Skeletal muscle tissue (tissue), 3 donors: ENCODE measurements at regions not wholly inside any gene's neighbourhood (a gene's known extent, or its start where the extent isn't known, plus 50 kb on each side); places are given as distances from the start of the nearest gene placed in this dataset.

ENCODE experiments used
- H3K27ac ChIP-seq: one replicate; pipeline ENCODE4 v1.7.0; 2013; ENCODE audit warnings: mild to moderate bottlenecking, low read depth, low read length, inconsistent platforms
- H3K27me3 ChIP-seq, 3 donors: one replicate each; pipeline ENCODE4 v1.7.0; 2013; ENCODE audit warnings: low read length in 3 of 3; ENCODE audit not compliant: control insufficient read depth in 3 of 3, insufficient read depth in 3 of 3
- H3K36me3 ChIP-seq, 3 donors: one replicate each; pipeline ENCODE4 v1.7.0; 2013; ENCODE audit warnings: low read length in 3 of 3; ENCODE audit not compliant: control insufficient read depth in 3 of 3, insufficient read depth in 3 of 3
- H3K4me1 ChIP-seq, 3 donors: one replicate each; pipeline ENCODE4 v1.7.0; 2013; ENCODE audit warnings: low read length in 3 of 3, mild to moderate bottlenecking in 3 of 3; ENCODE audit not compliant: control insufficient read depth in 3 of 3, insufficient read depth in 3 of 3
- H3K4me3 ChIP-seq, 3 donors: one replicate each; pipeline ENCODE4 v1.7.0; 2013; ENCODE audit warnings: low read length in 3 of 3
- H3K9ac ChIP-seq, 3 donors: one replicate each; pipeline ENCODE4 v1.7.0; 2013; ENCODE audit warnings: low read length in 3 of 3, mild to moderate bottlenecking in 3 of 3, moderate library complexity in 2 of 3, low read depth in 1 of 3
- H3K9me3 ChIP-seq, 3 donors: one replicate each; pipeline ENCODE4 v1.7.0; 2013; ENCODE audit warnings: low read length in 3 of 3; ENCODE audit not compliant: control insufficient read depth in 3 of 3
- donor health status: Osteomylitis.

GRCh38 chr5:61621202-61621650, 289.2 kb downstream of the ZSWIM6 start:
- no peak overlapping the region for H3K4me3 ChIP-seq
- H3K27me3 ChIP-seq: no peaks in the 10 kb centered on the region
- no peaks in the 10 kb centered on the region for H3K36me3 ChIP-seq
- H3K4me1 ChIP-seq: peaks cover 23 to 29% (median 26%) of the 10 kb centered on the region in 3 donors
- H3K9ac ChIP-seq: no peak overlapping the region
- H3K27ac ChIP-seq: no peak overlapping the region
- no peaks in the 10 kb centered on the region for H3K9me3 ChIP-seq

- H3K27ac ChIP-seq: no peak overlapping the region
- peaks cover 23 to 29% (median 26%) of the 10 kb centered on the region in 3 donors for H3K4me1 ChIP-seq
- H3K9me3 ChIP-seq: no peaks in the 10 kb centered on the region
- H3K36me3 ChIP-seq: no peaks in the 10 kb centered on the region
- no peaks in the 10 kb centered on the region for H3K27me3 ChIP-seq
- H3K9ac ChIP-seq: no peak overlapping the region
- no peak overlapping the region for H3K4me3 ChIP-seq
Measured at GRCh38 chr5:61622156-61622555, 290.1 kb downstream of the ZSWIM6 start.

DNA sequence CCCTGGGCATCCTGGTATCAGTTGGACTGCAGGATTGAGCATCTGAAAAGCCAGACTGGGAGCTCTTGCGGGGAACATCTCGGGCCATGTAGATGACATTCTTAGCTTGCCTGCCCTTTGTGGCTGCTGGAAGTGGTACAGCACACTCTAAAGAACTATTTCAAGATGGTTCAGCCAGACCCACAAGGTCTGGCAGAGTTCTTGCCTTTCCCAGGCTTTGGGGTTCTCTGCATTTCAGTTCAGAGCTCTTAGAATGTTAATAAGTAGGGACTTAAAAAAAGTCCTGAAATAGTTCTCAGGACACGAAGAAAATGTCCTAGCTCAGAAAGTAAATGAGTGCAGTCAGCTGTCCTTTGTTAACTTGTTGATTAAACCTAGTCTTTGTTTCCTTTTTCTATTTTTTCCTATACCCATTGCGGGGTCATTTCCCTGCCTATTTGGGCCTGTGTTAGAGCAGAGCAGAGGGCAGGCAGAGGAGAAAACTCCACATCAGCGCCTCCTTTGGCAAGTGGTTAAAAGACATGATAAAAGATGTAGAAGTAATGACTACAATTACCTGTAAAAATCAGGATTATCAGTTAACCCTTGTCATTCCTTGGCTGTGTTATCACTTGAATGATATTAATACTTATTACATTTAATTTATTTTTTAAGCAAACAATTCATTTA, 291.5 kb downstream of the ZSWIM6 start:
- no peak overlapping the region for H3K27ac ChIP-seq
- peaks cover 23 to 29% (median 26%) of the 10 kb centered on the region in 3 donors for H3K4me1 ChIP-seq
- no peaks in the 10 kb centered on the region for H3K36me3 ChIP-seq
- no peaks in the 10 kb centered on the region for H3K9me3 ChIP-seq
- no peaks in the 10 kb centered on the region for H3K27me3 ChIP-seq
- no peak overlapping the region for H3K9ac ChIP-seq
- no peak overlapping the region for H3K4me3 ChIP-seq

- peaks cover 17 to 21% (median 19%) of the 10 kb centered on the region in 3 donors for H3K4me1 ChIP-seq
- no peak overlapping the region for H3K4me3 ChIP-seq
- H3K27ac ChIP-seq: no peak overlapping the region
- H3K9ac ChIP-seq: peak overlapping the region in 1 of 3 donors; percentile 79
- no peaks in the 10 kb centered on the region for H3K9me3 ChIP-seq
- no peaks in the 10 kb centered on the region for H3K36me3 ChIP-seq
- H3K27me3 ChIP-seq: no peaks in the 10 kb centered on the region
Measured at GRCh38 chr5:61624553-61625136, 292.6 kb downstream of the ZSWIM6 start.

- H3K9me3 ChIP-seq: no peaks in the 10 kb centered on the region
- H3K36me3 ChIP-seq: no peaks in the 10 kb centered on the region
- H3K27me3 ChIP-seq: no peaks in the 10 kb centered on the region
- peak overlapping the region; percentile 54 to 79 (median 64) for H3K9ac ChIP-seq
- H3K4me1 ChIP-seq: peaks cover 13 to 16% (median 14%) of the 10 kb centered on the region in 3 donors
- H3K4me3 ChIP-seq: peak overlapping the region; percentile 46 to 65 (median 59)
- H3K27ac ChIP-seq: no peak overlapping the region
Measured at GRCh38 chr5:61625137-61625561, 293.1 kb downstream of the ZSWIM6 start.

DNA sequence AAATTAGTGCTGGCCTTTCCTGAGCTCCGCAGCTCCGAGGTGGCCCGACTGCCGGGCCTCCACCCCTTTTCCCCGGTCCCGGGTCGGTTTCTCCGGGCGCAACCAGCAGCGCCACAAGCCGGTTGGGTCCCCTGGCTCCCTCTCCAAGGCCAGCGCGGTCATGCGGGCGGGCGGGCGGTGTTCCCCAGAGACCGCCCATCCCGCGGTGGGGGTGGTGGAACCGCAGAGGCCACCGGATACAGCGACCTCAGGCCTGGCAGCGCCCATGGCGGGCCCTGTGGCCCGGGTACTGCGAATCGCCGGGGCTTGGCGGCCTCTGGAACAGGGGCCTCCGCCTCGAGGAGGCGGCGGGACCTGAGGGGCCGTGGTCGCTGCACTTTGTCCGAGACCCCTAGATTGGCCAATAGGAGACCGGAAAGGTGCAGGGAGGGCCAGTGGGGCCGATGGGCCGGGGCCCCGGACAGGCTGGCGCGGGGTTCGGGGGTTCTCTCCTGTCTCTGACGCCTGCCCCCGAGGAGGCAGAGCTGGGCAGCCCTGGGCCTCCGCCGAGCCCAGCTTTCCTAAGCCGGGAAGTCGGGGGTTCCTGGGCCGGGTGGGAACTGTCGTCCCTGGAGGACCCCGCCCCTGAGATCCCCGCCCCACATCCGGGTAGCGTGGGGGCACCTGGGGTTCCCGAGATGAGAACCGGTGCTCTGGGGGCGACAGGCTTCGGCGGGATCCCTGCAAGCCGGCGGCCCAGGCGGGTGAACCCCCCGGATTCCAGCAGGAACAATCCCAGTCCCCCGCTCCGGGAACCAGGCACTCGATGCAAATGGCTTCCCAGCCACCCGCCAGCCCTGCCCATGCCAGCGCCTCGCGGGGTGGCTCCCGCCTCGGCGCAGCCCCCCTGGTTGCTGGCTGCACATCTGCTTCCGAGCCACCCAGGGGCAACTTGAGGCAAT, 293.9 kb downstream of the ZSWIM6 start:
- peaks cover 6 to 13% (median 6%) of the 10 kb centered on the region in 3 donors for H3K4me1 ChIP-seq
- H3K27me3 ChIP-seq: no peaks in the 10 kb centered on the region
- H3K9ac ChIP-seq: peak overlapping the region; percentile 54 to 79 (median 64)
- H3K36me3 ChIP-seq: no peaks in the 10 kb centered on the region
- no peaks in the 10 kb centered on the region for H3K9me3 ChIP-seq
- H3K4me3 ChIP-seq: peak overlapping the region; percentile 46 to 65 (median 59)
- no peak overlapping the region for H3K27ac ChIP-seq

DNA sequence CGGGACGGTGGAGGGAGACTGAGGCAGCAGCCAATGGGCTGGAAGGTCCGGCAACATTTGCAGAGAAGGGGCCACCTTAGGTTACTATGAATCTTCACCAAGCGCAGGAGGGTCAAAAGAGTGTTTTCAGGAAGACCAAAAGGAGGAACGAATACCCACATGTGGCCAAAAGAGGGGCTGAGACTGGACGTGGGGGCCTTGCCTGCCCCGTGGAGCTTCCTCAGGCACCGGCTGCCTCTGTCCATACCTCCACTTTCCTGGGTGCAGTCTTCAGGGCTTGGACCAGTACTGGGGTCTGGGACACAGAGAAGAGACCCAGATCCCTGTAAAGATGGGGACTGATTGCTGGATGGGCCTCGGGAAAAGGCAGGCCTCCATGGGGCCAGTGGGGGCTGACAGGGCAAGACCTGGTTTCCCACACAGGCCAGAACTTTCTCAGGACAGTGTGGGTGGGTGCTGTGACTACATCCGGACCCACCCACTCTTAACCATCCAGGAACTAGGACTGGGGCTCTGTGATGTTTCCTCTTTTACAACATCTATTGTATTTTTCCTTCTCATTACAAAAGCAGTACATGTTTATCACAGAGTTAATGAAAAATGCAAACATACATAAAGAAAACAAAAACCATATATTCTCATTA, 294.7 kb downstream of the ZSWIM6 start:
- Histone ChIP-seq H3K9me3 (no peaks in the 10 kb centered on the region), H3K4me1 (peaks cover 5 to 14% (median 10%) of the 10 kb centered on the region in 3 donors), H3K9ac (no peak overlapping the region), H3K4me3 (peak overlapping the region in 1 of 3 donors; percentile 59), H3K27me3 (no peaks in the 10 kb centered on the region), H3K27ac (no peak overlapping the region), H3K36me3 (no peaks in the 10 kb centered on the region)

DNA sequence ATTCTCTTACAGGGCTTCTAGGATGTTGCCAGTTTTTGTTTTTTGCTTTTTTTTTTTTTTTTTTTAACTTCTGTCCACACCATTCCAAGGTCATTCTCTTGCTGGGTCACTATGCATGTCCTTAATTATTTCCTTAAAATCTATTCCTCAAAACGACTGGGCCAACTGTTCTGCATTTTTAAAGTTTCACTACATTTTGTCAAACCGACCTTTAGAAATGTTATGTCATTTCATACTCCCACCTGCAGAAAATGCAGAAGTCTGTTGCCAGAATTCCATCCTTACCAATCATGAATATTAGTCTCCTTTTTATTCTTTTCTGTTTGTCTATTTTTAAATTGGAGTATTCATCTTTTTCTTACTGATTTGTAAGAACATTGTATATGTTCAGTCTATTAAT, 295.5 kb downstream of the ZSWIM6 start:
- no peak overlapping the region for H3K4me3 ChIP-seq

DNA sequence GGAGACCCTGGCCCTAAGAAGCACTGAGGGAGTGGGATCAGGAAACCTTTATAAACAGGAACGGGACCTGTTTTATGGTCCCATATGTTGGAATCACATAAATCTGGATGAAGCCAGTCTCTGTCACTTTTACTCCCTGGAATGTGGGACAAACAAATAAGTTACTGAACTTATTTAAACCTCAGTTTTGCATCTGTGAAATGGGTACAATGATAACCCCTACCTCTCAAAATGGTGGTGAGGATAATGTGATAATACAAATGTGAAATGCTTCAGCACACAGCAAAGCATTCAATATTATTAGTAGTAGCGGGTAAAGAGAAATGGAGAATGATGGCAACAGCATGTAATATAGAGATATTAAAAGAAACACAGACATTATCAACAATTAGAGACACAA, 298.9 kb downstream of the ZSWIM6 start:
- H3K9me3 ChIP-seq: no peaks in the 10 kb centered on the region
- no peak overlapping the region for H3K27ac ChIP-seq
- H3K4me3 ChIP-seq: no peak overlapping the region
- H3K27me3 ChIP-seq: no peaks in the 10 kb centered on the region
- no peak overlapping the region for H3K9ac ChIP-seq
- peaks cover 5 to 9% (median 7%) of the 10 kb centered on the region in 3 donors for H3K4me1 ChIP-seq
- no peaks in the 10 kb centered on the region for H3K36me3 ChIP-seq

More for the DNA sequence above, 295.5 kb downstream of the ZSWIM6 start:
- no peaks in the 10 kb centered on the region for H3K27me3 ChIP-seq
- H3K27ac ChIP-seq: no peak overlapping the region
- H3K9ac ChIP-seq: no peak overlapping the region
- H3K9me3 ChIP-seq: no peaks in the 10 kb centered on the region
- no peaks in the 10 kb centered on the region for H3K36me3 ChIP-seq
- H3K4me1 ChIP-seq: peaks cover 5 to 14% (median 10%) of the 10 kb centered on the region in 3 donors
